CD4-positive, alpha-beta T cell treated with Interleukin-10 for 1 hour (primary cell): ENCODE measurements at regions not wholly inside any gene's neighbourhood (a gene's known extent, or its start where the extent isn't known, plus 50 kb on each side); places are given as distances from the start of the nearest gene placed in this dataset.

Experiments used
- DNase-seq: peaks from one replicate; pipeline ENCODE4 v3.0.0-alpha.2; 2020

- DNase-seq = no peak
These were observed 278.0 kb upstream of the ANO3 start for GRCh38 chr11:26053966-26054365.

DNA sequence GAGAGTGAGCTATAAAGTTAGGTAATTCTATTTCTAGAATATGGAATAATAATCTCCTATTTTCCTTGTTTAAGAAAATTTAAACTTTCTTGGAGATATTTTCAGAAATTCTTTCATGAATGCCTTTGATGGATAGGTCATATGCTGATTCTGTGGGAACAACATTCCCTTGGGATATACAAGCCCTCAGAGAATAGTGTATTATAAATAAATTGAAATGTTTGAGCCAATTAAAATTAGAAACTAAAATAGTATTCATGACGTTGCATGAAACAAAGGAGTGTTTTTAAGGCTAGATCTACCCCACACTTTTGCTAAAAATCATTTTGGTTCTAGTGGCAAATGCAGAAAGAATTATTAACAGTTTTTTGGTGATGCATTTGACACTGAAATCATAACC lies 269.3 kb upstream of the ANO3 start:
- DNase-seq = no peak

DNA sequence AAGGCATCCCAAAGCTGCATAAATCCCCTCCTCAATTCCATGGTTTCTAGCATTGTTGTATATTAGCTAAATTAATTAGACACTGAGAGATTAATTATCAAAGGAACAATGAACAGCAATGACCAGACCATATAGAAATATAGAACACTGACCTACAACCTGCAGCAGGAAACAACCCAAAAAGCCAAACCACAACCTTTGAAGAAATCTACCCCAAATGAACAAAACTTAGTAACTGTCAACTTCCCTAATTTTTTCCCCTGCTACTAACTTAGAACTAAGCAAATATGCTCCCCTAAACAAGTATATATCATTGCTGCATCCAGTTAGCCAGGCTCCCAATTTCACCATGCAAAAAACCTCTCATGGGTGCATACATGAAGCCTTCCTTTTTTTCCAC lies 268.0 kb upstream of the ANO3 start:
- no peak for DNase-seq

DNA sequence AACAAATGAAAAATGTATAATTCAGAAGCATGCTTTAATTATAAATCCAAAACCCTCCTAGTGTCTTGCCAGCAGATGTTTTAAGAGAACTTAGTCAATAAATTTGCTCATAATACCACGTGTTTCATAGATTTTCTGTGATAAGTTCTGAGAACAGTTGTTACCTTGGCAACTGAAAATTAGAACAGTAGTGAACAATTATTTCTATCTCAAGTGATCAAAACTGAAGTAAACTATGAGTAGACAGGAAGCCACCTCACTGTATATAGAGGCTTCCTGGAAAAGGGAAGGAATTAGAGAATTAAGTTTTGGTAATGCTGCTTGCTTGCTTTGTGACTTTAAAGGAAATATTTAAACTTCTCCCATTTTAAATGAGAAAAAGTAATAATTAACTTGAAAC lies 266.0 kb upstream of the ANO3 start:
- no peak for DNase-seq

DNA sequence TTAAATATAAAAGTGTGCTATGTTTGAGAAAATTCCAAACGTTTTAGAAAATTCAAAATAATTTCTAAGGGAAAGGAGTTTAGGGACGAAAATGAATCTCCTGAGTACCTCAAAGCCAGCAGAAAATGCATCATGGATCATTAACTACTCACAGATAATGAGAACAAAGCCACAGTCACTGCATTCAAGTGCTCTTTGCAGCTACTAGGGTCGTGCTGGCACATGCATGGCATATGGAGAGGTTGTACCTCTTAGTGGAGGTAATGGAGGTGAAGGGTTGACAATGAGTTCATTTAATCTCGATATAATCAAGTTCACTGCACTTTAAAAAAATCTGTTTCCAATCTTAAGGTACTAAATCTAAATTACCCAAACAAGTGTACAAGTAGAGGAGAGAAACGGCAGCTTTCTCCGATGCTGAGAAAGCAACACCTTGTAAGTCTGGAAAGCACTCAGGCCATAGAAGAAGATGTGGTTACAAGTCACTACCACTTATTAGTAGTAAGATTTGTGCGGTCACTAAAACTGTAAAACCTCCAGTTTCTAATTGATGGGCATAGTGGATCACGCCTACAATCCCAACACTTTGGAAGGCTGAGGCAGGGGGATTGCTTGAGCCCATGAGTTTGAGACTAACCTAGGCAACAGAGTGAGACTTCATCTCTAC lies 261.1 kb upstream of the ANO3 start:
- no peak for DNase-seq

DNA sequence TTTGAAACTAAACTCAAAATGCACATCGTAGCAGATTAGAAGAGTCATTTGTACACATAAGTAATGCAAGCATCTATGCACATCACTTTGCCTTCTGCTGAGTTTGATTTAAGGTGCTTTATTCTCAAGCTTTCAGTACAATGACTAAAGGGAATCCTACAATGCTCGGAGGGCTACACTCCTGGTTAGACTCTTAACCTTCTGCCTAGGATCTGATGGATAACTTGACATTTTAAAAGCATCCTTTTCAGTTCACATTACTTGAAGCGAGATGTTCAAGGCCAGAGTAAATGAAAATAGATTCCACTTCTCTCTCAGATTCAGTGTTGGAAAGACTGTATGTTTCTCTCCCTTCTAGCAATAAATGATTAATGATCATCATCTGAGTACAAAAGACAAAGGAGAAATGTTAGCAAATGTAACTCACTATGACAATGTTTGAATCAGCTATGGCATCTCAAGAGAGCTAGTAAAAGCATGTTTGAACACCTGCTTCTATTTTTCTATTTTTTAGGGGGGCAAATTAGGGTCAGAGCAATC lies 259.2 kb upstream of the ANO3 start:
- DNase-seq = no peak

DNA sequence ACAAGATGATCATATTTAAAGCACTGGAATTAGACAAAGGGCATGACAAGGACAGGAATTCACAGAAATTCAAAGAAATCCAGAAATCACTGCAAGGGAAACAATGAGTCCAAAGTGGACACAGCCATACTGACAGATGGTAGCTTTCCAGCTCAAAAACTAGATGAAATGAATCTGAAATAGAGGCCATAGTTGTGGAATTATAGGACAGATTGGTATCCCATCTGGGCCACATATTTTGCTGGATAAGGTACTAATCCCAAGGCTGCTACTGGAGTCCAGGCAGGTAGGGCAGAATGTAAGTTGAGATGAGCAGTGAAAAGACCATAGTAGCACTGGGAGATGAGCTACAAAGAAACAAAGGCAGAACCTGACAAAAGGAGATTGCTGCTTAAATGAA lies 258.3 kb upstream of the ANO3 start:
- DNase-seq = no peak

DNA sequence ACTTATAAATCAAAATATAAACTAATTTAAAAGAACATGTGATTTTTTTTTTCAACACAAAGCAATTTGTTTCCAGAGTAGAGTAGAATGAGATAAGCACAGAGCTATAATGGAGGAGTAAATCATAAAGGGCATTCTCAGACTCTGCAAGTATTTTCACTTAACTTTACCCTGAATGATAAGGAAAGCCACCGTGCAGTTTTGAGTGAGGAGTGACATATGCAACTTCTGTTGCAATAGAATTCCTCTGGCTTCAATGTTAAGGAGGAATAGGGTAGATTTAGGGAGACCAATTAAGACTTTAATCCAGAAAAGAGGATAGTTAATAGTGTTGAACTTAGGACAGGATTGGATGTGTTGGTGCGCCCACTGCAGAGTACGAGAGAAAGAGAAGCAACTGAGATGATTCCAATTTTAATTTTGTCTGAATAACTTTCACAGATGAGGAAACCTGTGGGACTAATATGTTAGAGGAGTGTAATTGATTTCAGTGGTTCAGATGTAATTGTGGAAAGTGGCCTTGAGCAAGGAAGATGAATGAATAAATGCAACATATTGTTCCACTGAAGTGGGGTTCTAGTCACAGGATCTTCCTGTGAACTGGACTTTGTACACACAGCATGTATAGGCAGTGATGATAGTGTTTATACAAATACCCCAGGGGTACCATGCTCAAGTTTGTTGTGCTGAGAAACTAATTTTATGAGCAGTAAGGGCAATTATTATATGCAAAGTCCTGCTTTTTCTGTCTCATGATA lies 255.5 kb upstream of the ANO3 start:
- DNase-seq = no peak

DNA sequence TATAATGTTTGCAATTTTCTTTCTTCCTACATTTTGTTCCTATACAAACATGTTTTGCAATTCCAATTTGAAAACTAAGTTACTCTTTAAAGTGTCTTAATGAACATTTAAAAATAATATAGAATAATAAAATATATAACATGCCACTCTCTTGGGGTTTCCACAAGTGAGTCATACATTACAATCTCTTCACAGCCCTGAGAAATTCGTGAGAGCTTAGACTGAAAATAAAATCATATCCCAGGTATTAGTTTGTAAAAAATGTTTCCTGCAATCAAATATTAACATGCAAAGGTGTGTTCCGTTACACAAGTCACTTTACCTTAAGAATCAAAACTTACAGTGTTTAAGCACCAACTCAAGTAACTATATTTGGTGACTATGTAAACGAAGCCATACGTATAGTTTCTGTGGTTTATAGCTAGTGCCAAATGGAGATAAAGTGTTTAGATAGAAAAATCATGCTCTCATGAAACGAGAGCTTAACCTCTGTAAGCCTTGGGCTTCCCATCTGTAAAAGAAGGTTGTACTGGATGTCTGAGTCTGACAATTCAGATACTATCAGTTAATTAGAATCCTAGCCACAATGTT lies 253.6 kb upstream of the ANO3 start:
- DNase-seq = no peak

GRCh38 chr11:26084313-26084712 lies 247.6 kb upstream of the ANO3 start:
- no peak for DNase-seq

GRCh38 chr11:26086028-26086427 lies 245.9 kb upstream of the ANO3 start:
- no peak for DNase-seq

- no peak for DNase-seq
These were observed 244.6 kb upstream of the ANO3 start for GRCh38 chr11:26087120-26087935.

GRCh38 chr11:26088391-26088790 lies 243.5 kb upstream of the ANO3 start:
- DNase-seq = no peak

- no peak for DNase-seq
These were observed 241.3 kb upstream of the ANO3 start for GRCh38 chr11:26090651-26091050.

DNA sequence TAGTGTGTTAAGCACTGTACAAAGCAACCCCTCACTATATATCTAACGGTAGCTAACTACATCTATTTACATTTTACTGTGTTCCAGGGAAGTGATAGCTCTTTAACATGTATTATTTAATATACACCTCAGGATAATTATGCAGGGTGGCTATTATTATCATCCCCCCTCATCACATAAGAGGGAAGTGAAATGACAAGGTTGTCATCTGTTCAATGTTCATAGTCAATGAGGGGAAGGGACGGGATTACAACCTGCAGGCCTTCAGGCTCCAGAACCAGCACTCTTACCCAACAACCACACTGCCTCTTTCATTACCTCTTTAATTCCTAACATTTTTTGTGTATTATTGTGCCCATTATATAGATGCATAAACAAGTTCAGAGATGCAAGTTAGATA lies 238.7 kb upstream of the ANO3 start:
- DNase-seq = no peak

GRCh38 chr11:26095340-26095739 lies 236.6 kb upstream of the ANO3 start:
- DNase-seq = no peak

- no peak for DNase-seq
These were observed 235.5 kb upstream of the ANO3 start for GRCh38 chr11:26096451-26096850.

- no peak for DNase-seq
These were observed 229.6 kb upstream of the ANO3 start for GRCh38 chr11:26102325-26102724.

- no peak for DNase-seq
These were observed 226.0 kb upstream of the ANO3 start for GRCh38 chr11:26105762-26106423.

DNA sequence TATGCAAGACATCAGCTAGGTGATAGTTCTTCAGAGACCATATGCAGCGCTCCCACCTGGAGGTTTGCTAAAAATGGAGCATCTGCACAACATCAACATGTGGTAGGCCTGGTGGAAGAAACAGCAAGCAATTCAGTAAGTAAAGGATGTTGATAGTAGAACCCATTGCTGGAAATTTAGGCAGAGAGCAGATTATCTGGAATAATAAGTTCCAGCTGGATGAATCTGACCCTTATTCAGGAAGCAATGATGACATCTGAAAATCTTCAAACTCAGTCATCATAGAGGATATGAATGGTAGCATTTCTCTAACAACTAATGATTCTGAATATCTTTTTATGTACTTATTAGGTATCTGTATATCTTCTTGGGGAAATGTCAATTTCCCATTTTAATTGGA lies 225.2 kb upstream of the ANO3 start:
- no peak for DNase-seq

DNA sequence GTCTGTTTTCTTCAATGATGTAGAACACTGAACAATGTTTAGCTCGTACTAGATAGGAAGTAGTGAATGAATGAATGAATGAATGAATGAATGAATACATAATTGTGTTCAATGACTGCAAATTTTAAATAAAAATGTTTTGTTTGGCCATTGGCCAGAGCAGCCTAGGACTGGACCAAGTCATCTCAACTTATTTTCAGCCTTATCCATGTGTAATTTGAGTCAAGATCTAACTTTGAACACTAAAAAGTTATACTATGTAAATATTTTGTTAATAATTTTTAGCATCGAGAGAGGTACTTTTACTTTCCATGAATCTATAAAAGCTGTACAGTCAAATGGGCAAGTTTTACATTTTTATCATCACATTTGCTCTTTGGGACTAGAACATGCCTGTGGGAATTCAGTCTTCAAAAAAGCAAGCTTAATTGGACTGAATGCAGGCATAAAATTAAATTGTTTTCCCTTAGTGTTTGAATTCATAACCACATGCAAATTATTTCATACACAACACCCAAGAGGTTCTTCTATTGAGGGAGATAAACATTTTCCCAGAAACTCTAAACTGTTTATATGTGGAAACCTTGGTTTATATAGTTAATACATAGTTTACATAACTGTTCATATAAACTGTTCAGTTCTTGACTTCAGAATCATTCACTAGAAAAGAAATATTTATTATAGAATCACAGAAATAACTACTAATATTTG lies 222.1 kb upstream of the ANO3 start:
- DNase-seq = no peak

GRCh38 chr11:26112264-26112663 lies 219.7 kb upstream of the ANO3 start:
- DNase-seq = no peak
